ENCODE measurements at regions not wholly inside any gene's neighbourhood (a gene's known extent, or its start where the extent isn't known, plus 50 kb on each side); places are given as distances from the start of the nearest gene placed in this dataset.

- no peak for DNase-seq (ENCODE audit: extremely low read depth in 1 of 11, low read depth in 9 of 11, low spot score in 4 of 11)
Observed at GRCh38 chr18:27843783-27844777, 332.9 kb downstream of the CDH2 start.

GRCh38 chr18:27839141-27839540 is 337.8 kb downstream of the CDH2 start:
- DNase-seq (ENCODE audit: extremely low read depth in 1 of 11, low read depth in 9 of 11, low spot score in 4 of 11) = no peak

- DNase-seq (ENCODE audit: extremely low read depth in 1 of 11, low read depth in 9 of 11, low spot score in 4 of 11) = no peak
Observed at GRCh38 chr18:27838225-27838624, 338.7 kb downstream of the CDH2 start.

- DNase-seq (ENCODE audit: extremely low read depth in 1 of 11, low read depth in 9 of 11, low spot score in 4 of 11) = no peak
Observed at GRCh38 chr18:27826101-27826500, 350.8 kb downstream of the CDH2 start.

GRCh38 chr18:27825689-27826088 is 351.2 kb downstream of the CDH2 start:
- DNase-seq (ENCODE audit: extremely low read depth in 1 of 11, low read depth in 9 of 11, low spot score in 4 of 11) = no peak

GRCh38 chr18:27824841-27825681 is 351.9 kb downstream of the CDH2 start:
- DNase-seq (ENCODE audit: extremely low read depth in 1 of 11, low read depth in 9 of 11, low spot score in 4 of 11) = no peak

GRCh38 chr18:27824275-27824674 is 352.7 kb downstream of the CDH2 start:
- DNase-seq (ENCODE audit: extremely low read depth in 1 of 11, low read depth in 9 of 11, low spot score in 4 of 11) = no peak

GRCh38 chr18:27823053-27823452 is 353.9 kb downstream of the CDH2 start:
- no peak for DNase-seq (ENCODE audit: extremely low read depth in 1 of 11, low read depth in 9 of 11, low spot score in 4 of 11)

- no peak for DNase-seq (ENCODE audit: extremely low read depth in 1 of 11, low read depth in 9 of 11, low spot score in 4 of 11)
Observed at GRCh38 chr18:27808683-27809082, 368.2 kb downstream of the CDH2 start.

GRCh38 chr18:27803957-27804356 is 373.0 kb downstream of the CDH2 start:
- DNase-seq (ENCODE audit: extremely low read depth in 1 of 11, low read depth in 9 of 11, low spot score in 4 of 11) = no peak

GRCh38 chr18:27797484-27797883 is 379.4 kb downstream of the CDH2 start:
- no peak for DNase-seq (ENCODE audit: extremely low read depth in 1 of 11, low read depth in 9 of 11, low spot score in 4 of 11)

GRCh38 chr18:27794181-27794926 is 382.6 kb downstream of the CDH2 start:
- no peak for DNase-seq (ENCODE audit: extremely low read depth in 1 of 11, low read depth in 9 of 11, low spot score in 4 of 11)

GRCh38 chr18:27793013-27793785 is 383.7 kb downstream of the CDH2 start:
- no peak for DNase-seq (ENCODE audit: extremely low read depth in 1 of 11, low read depth in 9 of 11, low spot score in 4 of 11)

- DNase-seq (ENCODE audit: extremely low read depth in 1 of 11, low read depth in 9 of 11, low spot score in 4 of 11) = no peak
Observed at GRCh38 chr18:27789406-27789805, 387.5 kb downstream of the CDH2 start.

- DNase-seq (ENCODE audit: extremely low read depth in 1 of 11, low read depth in 9 of 11, low spot score in 4 of 11) = peak in 1 of 11 donors; percentile 2
Observed at GRCh38 chr18:27787547-27787946, 389.4 kb downstream of the CDH2 start.

GRCh38 chr18:27785815-27786471 is 391.0 kb downstream of the CDH2 start:
- DNase-seq (ENCODE audit: extremely low read depth in 1 of 11, low read depth in 9 of 11, low spot score in 4 of 11) = no peak

- no peak for DNase-seq (ENCODE audit: extremely low read depth in 1 of 11, low read depth in 9 of 11, low spot score in 4 of 11)
Observed at GRCh38 chr18:27780061-27780745, 396.7 kb downstream of the CDH2 start.

- no peak for DNase-seq (ENCODE audit: extremely low read depth in 1 of 11, low read depth in 9 of 11, low spot score in 4 of 11)
Observed at GRCh38 chr18:27778925-27779324, 398.0 kb downstream of the CDH2 start.

Measured in renal cortex interstitium (tissue), 11 donors.